IMR-90 (cell line): ENCODE measurements at regions not wholly inside any gene's neighbourhood (a gene's known extent, or its start where the extent isn't known, plus 50 kb on each side); places are given as distances from the start of the nearest gene placed in this dataset.

Experiments
- ATAC-seq: fragments of 200-7000 bp; cut with Tn5 transposase; 2 replicates; pipeline ENCODE4 v1.9.1; 2020; ENCODE audit warnings: low read depth, mild to moderate bottlenecking, moderate library complexity
- BruUV-seq: library from RNA; stranded (reverse); fragments of 400-500 nt; replicated peaks from 2 replicates; lab custom pipeline; 2021; lab: Mats Ljungman, UMichigan
- CTCF ChIA-PET: fragments of 300-600 bp; formaldehyde crosslinking; extraction: SDS; loops from one replicate; lab custom pipeline; 2021; ENCODE audit warnings: antibody characterized with exemption; lab: Yijun Ruan, JAX
- POLR2A ChIA-PET: fragments of 300-600 bp; sonication (Branson Sonifier 250); formaldehyde crosslinking; loops from one replicate; lab custom pipeline; 2022; ENCODE audit warnings: antibody characterized with exemption; ENCODE audit not compliant: unreplicated experiment; lab: Charles Lee
- DNase-seq: peaks from one replicate; pipeline ENCODE4 v3.0.0; 2013
- H2AFZ ChIP-seq: replicated peaks from 2 replicates; pipeline ENCODE3; 2013; ENCODE audit warnings: low read length, mild to moderate bottlenecking; ENCODE audit not compliant: poor library complexity
- H2AK5ac ChIP-seq: 2 replicates; pipeline ENCODE4 v1.6.1; 2013; ENCODE audit warnings: low read depth, low read length, inconsistent platforms
- H2AK9ac ChIP-seq: replicated peaks from 2 replicates; pipeline ENCODE3; 2013; ENCODE audit warnings: mild to moderate bottlenecking, low read depth, low read length, moderate library complexity; ENCODE audit not compliant: poor library complexity
- H2BK120ac ChIP-seq: 2 replicates; pipeline ENCODE4 v1.6.1; 2013; ENCODE audit warnings: low read depth, low read length, inconsistent platforms
- H2BK15ac ChIP-seq: 3 replicates; pipeline ENCODE4 v1.6.1; 2013; ENCODE audit warnings: low read depth, low read length, inconsistent platforms
- H2BK20ac ChIP-seq: 2 replicates; pipeline ENCODE4 v1.6.1; 2013; ENCODE audit warnings: low read depth, mild to moderate bottlenecking, inconsistent platforms, low read length, moderate library complexity
- H2BK5ac ChIP-seq: 2 replicates; pipeline ENCODE4 v1.6.1; 2013; ENCODE audit warnings: mild to moderate bottlenecking, low read depth, low read length, inconsistent platforms; ENCODE audit not compliant: poor library complexity, severe bottlenecking
- H3K14ac ChIP-seq: replicated peaks from 2 replicates; pipeline ENCODE4 v1.6.1; 2013; ENCODE audit warnings: low read depth, low read length, inconsistent platforms
- H3K18ac ChIP-seq: 2 replicates; pipeline ENCODE4 v1.6.1; 2013; ENCODE audit warnings: low read depth, low read length, control low read depth
- H3K23ac ChIP-seq: 2 replicates; pipeline ENCODE4 v1.6.1; 2013; ENCODE audit warnings: low read depth, low read length, inconsistent platforms
- H3K27ac ChIP-seq: 2 replicates; pipeline ENCODE4 v1.5.1; 2013; ENCODE audit warnings: mild to moderate bottlenecking, control low read depth, low read length; ENCODE audit not compliant: insufficient read depth
- H3K27me3 ChIP-seq: 2 replicates; pipeline ENCODE4 v1.6.1; 2013; ENCODE audit warnings: low read length; ENCODE audit not compliant: control insufficient read depth, insufficient read depth
- H3K36me3 ChIP-seq: 2 replicates; pipeline ENCODE4 v1.6.1; 2013; ENCODE audit warnings: low read length, mixed read lengths; ENCODE audit not compliant: control insufficient read depth, insufficient read depth
- H3K4ac ChIP-seq: 2 replicates; pipeline ENCODE4 v1.6.1; 2013; ENCODE audit warnings: low read depth, low read length, inconsistent platforms
- H3K4me1 ChIP-seq: 2 replicates; pipeline ENCODE4 v1.6.1; 2013; ENCODE audit warnings: low read length, mixed read lengths; ENCODE audit not compliant: control insufficient read depth, insufficient read depth
- H3K4me2 ChIP-seq: 2 replicates; pipeline ENCODE4 v1.6.1; 2013; ENCODE audit warnings: low read depth, mild to moderate bottlenecking, control low read depth, low read length, moderate library complexity
- H3K4me3 ChIP-seq: 2 replicates; pipeline ENCODE4 v1.5.1; 2013; ENCODE audit warnings: low read depth, mild to moderate bottlenecking, control low read depth, low read length, moderate library complexity; ENCODE audit not compliant: insufficient read depth
- H3K56ac ChIP-seq: 2 replicates; pipeline ENCODE4 v1.6.1; 2013; ENCODE audit warnings: low read length, inconsistent platforms; ENCODE audit not compliant: insufficient read depth; ENCODE audit errors: extremely low read depth
- H3K79me1 ChIP-seq, 2 experiments: 2 replicates each; pipeline ENCODE4 v1.6.1; 2013; ENCODE audit warnings: low read length in 2 of 2, inconsistent platforms in 1 of 2, low read depth in 1 of 2
- H3K9ac ChIP-seq: 2 replicates; pipeline ENCODE4 v1.6.1; 2013; ENCODE audit warnings: low read depth, low read length, control low read depth
- H3K9me1 ChIP-seq: 2 replicates; pipeline ENCODE4 v1.6.1; 2013; ENCODE audit warnings: low read length, inconsistent platforms; ENCODE audit not compliant: insufficient read depth
- H3K9me3 ChIP-seq: 2 replicates; pipeline ENCODE4 v1.6.1; 2013; ENCODE audit warnings: low read length; ENCODE audit not compliant: control insufficient read depth, insufficient read depth
- H4K20me1 ChIP-seq: 2 replicates; pipeline ENCODE4 v1.6.1; 2013; ENCODE audit warnings: low read length, inconsistent platforms; ENCODE audit not compliant: insufficient read depth
- H4K5ac ChIP-seq: 2 replicates; pipeline ENCODE4 v1.6.1; 2013; ENCODE audit warnings: mild to moderate bottlenecking, low read depth, low read length, control low read depth
- H4K8ac ChIP-seq, 2 experiments: 2 replicates each; pipeline ENCODE4 v1.6.1; 2013; ENCODE audit warnings: low read depth in 2 of 2, low read length in 2 of 2, control low read depth in 1 of 2, inconsistent platforms in 1 of 2
- H4K91ac ChIP-seq: 2 replicates; pipeline ENCODE4 v1.6.1; 2013; ENCODE audit warnings: low read depth, low read length, inconsistent platforms; ENCODE audit not compliant: insufficient read depth
- BHLHE40 ChIP-seq: fragments of 150-350 bp; IDR thresholded peaks from 2 replicates; pipeline ENCODE4 v1.6.1; 2016; ENCODE audit warnings: mild to moderate bottlenecking, low read depth, low read length
- CEBPB ChIP-seq: IDR thresholded peaks from 2 replicates; pipeline ENCODE4 v1.6.1; 2012; ENCODE audit warnings: low read depth, low read length, improper control_type of control experiment
- CHD1 ChIP-seq: IDR thresholded peaks from 2 replicates; pipeline ENCODE4 v1.6.1; 2012; ENCODE audit warnings: low read depth, low read length, improper control_type of control experiment
- FOS ChIP-seq: fragments of 150-350 bp; IDR thresholded peaks from 2 replicates; pipeline ENCODE4 v1.6.1; 2016; ENCODE audit warnings: low read depth, low read length
- MAFK ChIP-seq: IDR thresholded peaks from 2 replicates; pipeline ENCODE4 v1.6.1; 2012; ENCODE audit warnings: low read depth, low read length, improper control_type of control experiment
- MAZ ChIP-seq: IDR thresholded peaks from 2 replicates; pipeline ENCODE4 v1.6.1; 2012; ENCODE audit warnings: low read depth, mild to moderate bottlenecking, low read length, improper control_type of control experiment, moderate library complexity, borderline replicate concordance
- MXI1 ChIP-seq: IDR thresholded peaks from 2 replicates; pipeline ENCODE4 v1.6.1; 2012; ENCODE audit warnings: low read depth, mild to moderate bottlenecking, low read length, moderate library complexity, borderline replicate concordance
- NFE2L2 ChIP-seq: fragments of 150-350 bp; IDR thresholded peaks from 2 replicates; pipeline ENCODE4 v1.6.1; 2016; ENCODE audit warnings: low read depth, mild to moderate bottlenecking, low read length
- POLR2A ChIP-seq: IDR thresholded peaks from 2 replicates; pipeline ENCODE4 v1.6.1; 2012; ENCODE audit warnings: mild to moderate bottlenecking, low read depth, low read length
- RAD21 ChIP-seq: IDR thresholded peaks from 2 replicates; pipeline ENCODE4 v1.6.1; 2012; ENCODE audit warnings: low read length, improper control_type of control experiment
- RFX5 ChIP-seq: IDR thresholded peaks from 2 replicates; pipeline ENCODE4 v1.8.0; 2012; ENCODE audit warnings: low read depth, mild to moderate bottlenecking, low read length, moderate library complexity
- SMC3 ChIP-seq: fragments of 150-350 bp; IDR thresholded peaks from 2 replicates; pipeline ENCODE4 v1.6.1; 2016; ENCODE audit warnings: low read depth, mild to moderate bottlenecking, antibody characterized with exemption, low read length, moderate library complexity
- whole genome bisulfite sequencing, 2 experiments: methylation state at CpG; one replicate each; pipeline versions ENCODE4 v1.1.5 to v1.1.7; 2013; ENCODE audit warnings: missing lambda C conversion rate in 2 of 2; ENCODE audit not compliant: insufficient read length in 1 of 2; ENCODE audit errors: extremely low coverage in 2 of 2; 5-methylcytosine and 5-hydroxymethylcytosine counted together
- dilution Hi-C: fragments of 300-500 bp; cut with HindIII; formaldehyde crosslinking; loops from one replicate; pipeline ENCODE4 v1.14.3; 2018; ENCODE audit warnings: low sequenced_read_pairs; ENCODE audit not compliant: unreplicated experiment
- in situ Hi-C: fragments of 300-500 bp; cut with MboI; formaldehyde crosslinking; loops from 3 replicates; pipeline ENCODE4 v1.14.3; 2019; ENCODE audit warnings: low sequenced_read_pairs, inconsistent platforms, mixed read lengths
- intact Hi-C: fragments of 100-400 bp; cut with micrococcal nuclease; formaldehyde crosslinking; loops from 2 replicates; pipeline ENCODE4 v1.10.0; 2022
- TF ChIP-seq, protein P1 (sequence below): fragments of 150-350 bp; IDR thresholded peaks from 2 replicates; pipeline ENCODE4 v1.6.1; 2017; ENCODE audit warnings: mild to moderate bottlenecking, antibody characterized with exemption, low read length, low read depth

DNA sequence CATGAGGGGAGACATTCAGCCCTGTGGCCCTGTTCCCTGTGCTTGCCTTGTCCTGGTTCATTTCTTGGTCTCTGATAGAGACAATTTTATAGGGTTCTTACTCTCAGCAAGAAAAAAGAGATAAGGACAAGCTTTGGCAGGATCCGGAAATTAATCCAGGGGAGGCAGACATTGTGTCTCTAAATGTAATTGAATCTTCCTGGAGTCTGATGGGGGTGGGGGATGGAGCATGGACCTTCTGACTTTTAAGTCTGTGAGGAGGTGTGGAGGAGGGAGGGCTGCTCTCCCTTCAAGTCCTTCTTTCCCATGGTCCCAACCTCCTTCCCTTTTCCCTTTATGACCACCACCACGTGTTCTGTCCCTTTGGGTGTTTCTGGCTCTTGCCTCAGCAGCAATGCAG lies 512.7 kb downstream of the DHX35 start:
- H4K91ac ChIP-seq = no peak overlapping the region
- no peak overlapping the region for H3K18ac ChIP-seq
- no peak overlapping the region for H2AK9ac ChIP-seq
- BruUV-seq = no TSS peak
- dilution Hi-C loops (no loop called here), in situ Hi-C loops (no loop called here), intact Hi-C loops (no loop called here)
- H3K23ac ChIP-seq = no peak overlapping the region
- H3K56ac ChIP-seq = no peak overlapping the region
- no peak overlapping the region for H2AK5ac ChIP-seq
- H3K27me3 ChIP-seq = no peaks in the 10 kb centered on the region
- no peak overlapping the region for H2BK120ac ChIP-seq
- H3K4me3 ChIP-seq = no peak overlapping the region
- H2AFZ ChIP-seq = no peak overlapping the region
- DNase-seq = no peak
- no peak overlapping the region for H2BK5ac ChIP-seq
- no peak overlapping the region for H2BK15ac ChIP-seq
- ATAC-seq = no peak
- no peaks in the 10 kb centered on the region for H4K20me1 ChIP-seq
- no peaks in the 10 kb centered on the region for H3K9me1 ChIP-seq
- no peak overlapping the region for H3K14ac ChIP-seq
- H3K27ac ChIP-seq = no peak overlapping the region
- TF ChIP-seq, protein P1, sequence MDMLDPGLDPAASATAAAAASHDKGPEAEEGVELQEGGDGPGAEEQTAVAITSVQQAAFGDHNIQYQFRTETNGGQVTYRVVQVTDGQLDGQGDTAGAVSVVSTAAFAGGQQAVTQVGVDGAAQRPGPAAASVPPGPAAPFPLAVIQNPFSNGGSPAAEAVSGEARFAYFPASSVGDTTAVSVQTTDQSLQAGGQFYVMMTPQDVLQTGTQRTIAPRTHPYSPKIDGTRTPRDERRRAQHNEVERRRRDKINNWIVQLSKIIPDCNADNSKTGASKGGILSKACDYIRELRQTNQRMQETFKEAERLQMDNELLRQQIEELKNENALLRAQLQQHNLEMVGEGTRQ = no peak
- TF ChIP-seq MAZ (no peak), NFE2L2 (no peak), POLR2A (no peak), FOS (no peak), SMC3 (no peak), MAFK (no peak), BHLHE40 (no peak), CHD1 (no peak), RFX5 (no peak), CEBPB (no peak), RAD21 (no peak), MXI1 (no peak)
- no peak overlapping the region for H3K9ac ChIP-seq
- ChIA-PET CTCF (no interaction called here), POLR2A (no interaction called here)
- H3K4me2 ChIP-seq = no peak overlapping the region
- no peak overlapping the region for H2BK20ac ChIP-seq
- no peak overlapping the region for H4K8ac ChIP-seq
- H3K36me3 ChIP-seq = no peaks in the 10 kb centered on the region
- H3K4ac ChIP-seq = no peak overlapping the region
- no peaks in the 10 kb centered on the region for H3K4me1 ChIP-seq
- H4K5ac ChIP-seq = no peak overlapping the region
- no CpG with 5 or more reads among the region's 2 CpGs for WGBS, 2 experiments
- H3K9me3 ChIP-seq = peaks cover 13% of the 10 kb centered on the region
- no peaks in the 10 kb centered on the region for H3K79me1 ChIP-seq
